Sciatic nerve (tissue), 2 donors: ENCODE measurements at regions not wholly inside any gene's neighbourhood (a gene's known extent, or its start where the extent isn't known, plus 50 kb on each side); places are given as distances from the start of the nearest gene placed in this dataset.
"Not testable (repeated sequence)": the region's sequence is repeated elsewhere in the genome, so short reads cannot be mapped to it uniquely, and the experiment has no call there.

Experiments used
- ATAC-seq: fragments of 200-7000 bp; cut with Tn5 transposase; one replicate; pipeline ENCODE4 v1.9.1; 2020; ENCODE audit warnings: mild to moderate bottlenecking, moderate library complexity
- DNase-seq: peaks from one replicate; pipeline ENCODE4 v3.0.0-alpha.2; 2020; ENCODE audit warnings: low spot score
- intact Hi-C: fragments of 100-400 bp; cut with DNase I; formaldehyde crosslinking; loops from one replicate; pipeline ENCODE4 v1.14.2; 2022
- donor health status: DM: no; HTN: no; CAD: no.
- donor health status: DM: no; HTN: no; CAD: no.

GRCh38 chr10:83539528-83540308 lies 599.6 kb upstream of the GHITM start:
- ATAC-seq (peak; percentile 95), DNase-seq (peak; percentile 67)
- intact Hi-C loops: no loop called here

DNA sequence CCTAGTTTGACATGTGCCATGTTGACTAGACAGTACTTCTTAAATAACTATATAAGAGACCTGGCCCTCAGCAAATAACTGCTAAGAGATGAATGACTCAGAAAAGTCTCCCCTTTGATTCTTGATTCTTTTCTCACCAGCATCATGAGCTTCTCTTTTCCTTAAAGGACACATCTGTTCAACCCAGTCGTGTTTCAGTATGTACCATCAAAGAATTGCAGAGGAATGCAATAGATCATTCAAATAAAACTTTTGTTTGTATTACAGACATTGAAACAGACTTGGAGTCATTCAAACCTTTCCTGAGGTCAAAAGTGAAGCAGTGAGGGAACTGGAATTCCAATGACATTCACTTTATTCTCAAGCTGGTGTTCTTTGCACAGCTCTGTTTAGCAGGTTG lies 598.3 kb upstream of the GHITM start:
- ATAC-seq: no peak
- intact Hi-C loops: no loop called here
- DNase-seq: no peak

- ATAC-seq (no peak), DNase-seq (no peak)
- intact Hi-C loops: no loop called here
Measured at GRCh38 chr10:83542774-83543411, 596.4 kb upstream of the GHITM start.

DNA sequence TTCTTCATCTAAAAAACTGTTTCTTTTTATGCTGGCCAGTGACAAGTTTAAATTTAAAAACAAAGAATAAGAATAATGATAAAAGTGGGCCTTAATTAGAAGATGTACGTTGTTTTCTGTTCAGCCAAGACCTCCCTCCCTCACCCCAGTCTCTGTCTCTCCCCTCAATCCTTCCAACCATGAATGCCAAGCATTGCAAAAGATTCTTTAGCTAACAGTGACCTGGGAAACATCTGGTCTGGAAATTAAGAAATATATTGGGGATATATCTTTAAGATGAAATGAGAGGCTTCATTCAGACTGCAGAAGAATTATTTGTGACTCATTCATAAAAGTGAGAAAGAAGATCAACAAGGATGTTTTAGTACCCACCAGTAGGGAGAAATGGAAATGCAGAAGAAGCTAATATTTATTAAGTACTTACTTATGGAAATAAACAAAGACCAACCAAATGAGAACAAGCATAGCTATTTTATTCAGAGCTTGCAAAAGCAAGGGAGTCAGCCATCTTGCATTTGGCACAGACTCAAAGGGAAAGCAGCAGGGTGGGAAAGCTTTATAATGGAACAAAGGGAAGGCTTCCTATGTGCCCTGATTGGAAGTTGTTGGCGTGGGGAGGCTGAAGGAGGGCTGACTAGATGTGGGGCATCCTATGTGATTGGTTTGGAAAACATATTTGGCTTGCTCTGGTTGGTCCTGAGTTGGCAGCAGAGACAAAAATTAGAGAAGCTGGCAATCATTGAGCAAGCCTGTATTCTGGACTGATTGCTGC lies 595.4 kb upstream of the GHITM start:
- DNase-seq: no peak
- intact Hi-C loops: no loop called here
- no peak for ATAC-seq

GRCh38 chr10:83545901-83546391 lies 593.4 kb upstream of the GHITM start:
- intact Hi-C loops: no loop called here
- ATAC-seq: peak; percentile 41
- DNase-seq: no peak

- intact Hi-C loops, ATAC-seq, DNase-seq: not testable (repeated sequence)
Measured at GRCh38 chr10:83551190-83551589, 588.1 kb upstream of the GHITM start.

- ATAC-seq: no peak
- intact Hi-C loops: no loop called here
- no peak for DNase-seq
Measured at GRCh38 chr10:83553366-83553765, 585.9 kb upstream of the GHITM start.

DNA sequence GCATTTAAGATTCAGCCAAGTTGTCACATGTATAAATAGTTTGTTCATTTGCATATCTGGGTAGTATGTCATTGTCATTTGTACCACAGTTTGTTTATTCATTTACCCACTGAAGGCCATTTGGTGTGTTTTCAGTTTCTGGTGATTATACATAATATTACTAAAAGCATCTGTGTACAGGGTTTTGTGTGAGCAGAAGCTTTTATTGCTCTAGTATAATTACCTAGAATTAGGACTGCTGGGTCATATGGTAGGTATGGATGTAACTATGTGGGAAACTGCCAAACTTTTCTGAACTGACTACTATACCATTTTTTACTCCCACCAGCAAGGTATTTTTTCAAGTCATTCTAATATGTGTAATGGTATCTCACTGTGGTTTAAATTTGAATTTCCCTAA lies 584.0 kb upstream of the GHITM start:
- intact Hi-C loops: no loop called here
- ATAC-seq: no peak
- no peak for DNase-seq

DNA sequence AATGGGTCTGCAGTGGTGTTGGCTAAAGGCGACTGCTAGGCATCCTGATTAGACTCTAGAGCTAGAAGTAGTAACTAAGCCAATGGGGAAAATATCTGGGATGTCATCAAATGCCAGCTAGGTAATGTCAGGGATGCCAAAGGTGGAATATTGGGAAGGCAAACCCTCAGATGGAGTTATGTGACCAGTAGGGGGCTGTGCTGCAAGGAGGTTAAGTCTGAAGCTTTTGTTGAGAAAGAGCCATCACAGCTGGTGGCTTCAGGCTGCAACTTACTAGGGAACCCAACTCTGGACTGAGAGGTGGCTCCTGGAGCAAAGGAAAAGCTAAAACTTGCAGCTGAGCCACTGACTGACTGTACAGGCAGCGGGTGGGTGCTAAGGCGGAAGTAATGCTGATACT lies 576.9 kb upstream of the GHITM start:
- intact Hi-C loops: no loop called here
- DNase-seq (no peak), ATAC-seq (no peak)

- DNase-seq: no peak
- ATAC-seq: no peak
- intact Hi-C loops: no loop called here
Measured at GRCh38 chr10:83564889-83565588, 574.3 kb upstream of the GHITM start.

GRCh38 chr10:83572036-83572435 lies 567.3 kb upstream of the GHITM start:
- ATAC-seq (no peak), DNase-seq (no peak)
- intact Hi-C loops: no loop called here

DNA sequence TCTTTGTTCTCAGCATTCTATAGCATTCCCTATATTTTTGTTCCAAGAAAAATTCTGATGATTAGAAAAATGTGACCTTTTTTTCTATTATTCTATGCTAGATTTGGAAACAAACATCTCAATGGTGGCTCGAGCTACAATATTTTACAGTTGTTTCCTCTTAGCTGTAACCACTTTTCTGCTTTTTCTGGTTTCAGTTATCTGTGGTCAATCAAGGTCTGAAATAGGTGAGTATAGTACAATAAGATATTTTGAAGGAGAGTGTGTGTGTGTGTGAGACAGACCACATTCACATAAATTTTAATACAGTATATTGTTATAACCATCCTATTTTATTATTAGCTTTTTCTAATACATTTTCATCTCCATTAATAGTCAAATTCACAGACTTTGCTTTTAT lies 564.5 kb upstream of the GHITM start:
- DNase-seq (no peak), ATAC-seq (no peak)
- intact Hi-C loops: no loop called here

GRCh38 chr10:83577421-83577820 lies 561.9 kb upstream of the GHITM start:
- ATAC-seq (no peak), DNase-seq (no peak)
- intact Hi-C loops: no loop called here

DNA sequence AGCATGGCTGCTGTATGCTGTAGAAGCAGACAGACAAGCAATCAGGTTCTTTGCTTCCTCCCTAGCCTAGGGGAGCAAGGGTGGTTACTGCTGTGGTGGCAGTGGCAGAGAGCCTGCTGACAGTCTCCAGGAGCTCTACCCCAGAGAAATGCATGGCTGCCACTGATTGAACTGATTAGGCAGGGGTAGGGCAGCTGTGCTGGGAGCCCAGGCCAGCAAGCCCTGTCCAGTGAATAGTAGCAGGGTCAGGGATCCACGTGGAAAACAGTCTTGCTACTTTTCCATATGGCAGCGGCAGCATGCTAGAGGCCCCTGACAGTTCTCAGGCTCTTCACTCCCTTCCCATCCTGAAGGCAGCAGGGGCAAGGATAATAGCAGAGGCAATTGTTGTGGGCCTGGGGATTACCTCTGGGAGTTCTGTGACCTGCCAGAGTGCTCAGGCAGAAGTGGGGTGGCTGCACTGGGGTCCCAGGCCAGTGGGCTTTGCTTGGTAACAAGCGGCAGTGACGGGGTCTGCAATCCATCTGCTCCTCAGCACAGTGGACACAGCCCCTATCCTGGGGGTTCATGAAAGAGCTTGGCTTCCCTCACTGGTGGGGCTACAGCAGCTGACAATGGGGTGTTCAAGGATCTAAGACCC lies 558.8 kb upstream of the GHITM start:
- no peak for ATAC-seq
- intact Hi-C loops: no loop called here

GRCh38 chr10:83582407-83583095 lies 556.8 kb upstream of the GHITM start:
- DNase-seq: no peak
- ATAC-seq: no peak
- intact Hi-C loops: no loop called here

More for the DNA sequence above, 558.8 kb upstream of the GHITM start:
- no peak for DNase-seq

DNA sequence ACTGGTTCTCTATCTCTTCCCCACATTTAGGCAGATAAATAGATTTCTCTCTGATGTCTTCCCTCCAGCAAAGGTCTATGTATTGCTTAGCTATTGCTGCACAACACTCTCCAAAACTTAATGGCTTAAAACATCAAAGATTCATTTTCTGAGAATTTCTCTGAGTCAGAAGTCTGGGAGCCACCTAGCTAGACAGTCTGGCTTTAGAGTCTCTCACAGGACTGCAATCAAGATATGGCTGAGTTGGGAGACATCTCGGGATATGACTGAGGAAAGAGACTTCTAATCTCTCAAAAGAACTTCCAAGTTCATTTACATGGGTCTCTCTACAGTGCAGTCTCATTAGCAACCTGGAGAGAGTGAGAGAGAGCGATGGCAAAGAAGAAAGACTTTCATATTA lies 553.6 kb upstream of the GHITM start:
- DNase-seq: no peak
- ATAC-seq: no peak
- intact Hi-C loops: no loop called here

DNA sequence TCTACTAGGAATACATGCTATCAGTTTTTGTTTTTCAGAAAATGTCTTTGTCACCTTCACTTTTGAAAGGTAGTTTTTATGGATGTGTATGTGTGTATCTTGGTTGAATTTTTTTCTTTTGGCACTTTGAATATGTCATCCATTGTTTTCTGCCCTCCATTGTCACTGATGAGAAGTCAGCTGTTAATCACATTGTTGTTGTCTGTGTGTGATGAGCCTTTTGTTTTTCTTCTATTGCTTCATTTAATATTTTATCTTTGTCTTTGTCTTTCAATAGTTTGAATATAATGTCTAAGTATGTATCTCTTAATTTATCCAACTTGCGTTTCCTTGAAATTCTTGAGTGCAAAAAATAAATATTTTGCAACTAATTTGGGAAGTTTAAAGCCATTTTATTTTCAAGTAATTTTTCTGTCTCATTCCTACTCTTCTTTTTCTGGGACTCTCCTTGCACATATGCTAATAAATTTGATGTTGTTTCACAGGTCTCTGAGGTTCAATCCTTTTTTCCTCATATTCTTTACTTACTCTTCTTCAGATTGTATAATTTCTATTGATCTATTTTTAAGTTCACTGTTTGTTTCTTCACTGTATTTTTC lies 546.9 kb upstream of the GHITM start:
- DNase-seq (no peak), ATAC-seq (no peak)
- intact Hi-C loops: no loop called here

DNA sequence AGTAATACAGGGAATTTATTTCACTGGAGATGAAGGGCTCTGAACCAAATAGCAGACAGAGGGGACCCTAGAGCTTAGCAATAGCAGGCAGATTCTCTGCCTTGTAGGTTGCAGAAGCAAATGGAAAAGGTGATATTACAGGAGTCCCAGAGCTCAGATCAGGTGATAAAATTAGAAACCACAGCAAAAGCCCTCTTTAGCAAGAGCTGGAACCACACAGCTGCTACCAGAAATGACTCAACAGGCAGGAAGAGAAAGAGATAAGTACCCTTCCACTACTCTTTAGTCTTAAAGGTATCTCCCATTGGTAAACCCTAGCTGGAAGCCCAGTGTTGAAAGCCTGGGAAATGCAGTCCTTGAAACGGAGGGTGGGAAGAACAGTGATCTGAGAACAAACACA lies 535.6 kb upstream of the GHITM start:
- ATAC-seq: no peak
- DNase-seq: no peak
- intact Hi-C loops: no loop called here
